ENCODE measurements at regions not wholly inside any gene's neighbourhood (a gene's known extent, or its start where the extent isn't known, plus 50 kb on each side); places are given as distances from the start of the nearest gene placed in this dataset.

- no peak for DNase-seq (ENCODE audit: low read depth, low spot score)
- Mint-ChIP-seq H3K27ac (ENCODE audit: unreplicated experiment) (no peak overlapping the region), H3K4me3 (no peak overlapping the region), H3K4me1 (no peaks in the 10 kb centered on the region), H3K9me3 (no peaks in the 10 kb centered on the region), H3K27me3 (ENCODE audit: low read depth) (peaks cover 48% of the 10 kb centered on the region), H3K36me3 (ENCODE audit: low read depth) (no peaks in the 10 kb centered on the region)
- TF ChIP-seq, protein P1, sequence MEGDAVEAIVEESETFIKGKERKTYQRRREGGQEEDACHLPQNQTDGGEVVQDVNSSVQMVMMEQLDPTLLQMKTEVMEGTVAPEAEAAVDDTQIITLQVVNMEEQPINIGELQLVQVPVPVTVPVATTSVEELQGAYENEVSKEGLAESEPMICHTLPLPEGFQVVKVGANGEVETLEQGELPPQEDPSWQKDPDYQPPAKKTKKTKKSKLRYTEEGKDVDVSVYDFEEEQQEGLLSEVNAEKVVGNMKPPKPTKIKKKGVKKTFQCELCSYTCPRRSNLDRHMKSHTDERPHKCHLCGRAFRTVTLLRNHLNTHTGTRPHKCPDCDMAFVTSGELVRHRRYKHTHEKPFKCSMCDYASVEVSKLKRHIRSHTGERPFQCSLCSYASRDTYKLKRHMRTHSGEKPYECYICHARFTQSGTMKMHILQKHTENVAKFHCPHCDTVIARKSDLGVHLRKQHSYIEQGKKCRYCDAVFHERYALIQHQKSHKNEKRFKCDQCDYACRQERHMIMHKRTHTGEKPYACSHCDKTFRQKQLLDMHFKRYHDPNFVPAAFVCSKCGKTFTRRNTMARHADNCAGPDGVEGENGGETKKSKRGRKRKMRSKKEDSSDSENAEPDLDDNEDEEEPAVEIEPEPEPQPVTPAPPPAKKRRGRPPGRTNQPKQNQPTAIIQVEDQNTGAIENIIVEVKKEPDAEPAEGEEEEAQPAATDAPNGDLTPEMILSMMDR (conservative IDR thresholded peaks at IDR 0.05), result no peak
Measured at GRCh38 chr22:26977741-26978376, 320.5 kb downstream of the MIAT start.

DNA sequence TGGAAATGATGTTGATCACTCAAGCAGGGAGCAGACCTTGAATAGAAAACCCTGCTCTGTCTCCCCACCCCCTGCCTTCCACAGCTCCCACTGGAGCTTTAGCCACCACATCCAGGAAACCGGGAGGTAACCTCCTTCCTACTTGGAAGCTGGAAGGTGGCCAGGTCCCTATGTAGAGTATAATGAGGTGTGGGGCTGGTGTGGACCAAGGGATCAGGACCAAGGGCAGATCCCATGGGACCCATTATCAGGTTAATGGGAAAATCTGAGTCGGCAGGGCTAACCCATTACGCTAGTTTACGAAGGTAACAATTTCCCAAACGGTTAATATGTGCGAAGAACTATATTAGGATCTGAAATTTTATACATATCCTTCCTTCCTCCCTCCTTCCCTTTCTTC, 321.9 kb downstream of the MIAT start:
- TF ChIP-seq, protein P1 (conservative IDR thresholded peaks at IDR 0.05), result no peak
- Mint-ChIP-seq H3K27me3 (ENCODE audit: low read depth) (peaks cover 43% of the 10 kb centered on the region), H3K36me3 (ENCODE audit: low read depth) (no peaks in the 10 kb centered on the region), H3K27ac (ENCODE audit: unreplicated experiment) (no peak overlapping the region), H3K4me1 (no peaks in the 10 kb centered on the region), H3K9me3 (no peaks in the 10 kb centered on the region), H3K4me3 (no peak overlapping the region)
- DNase-seq (ENCODE audit: low read depth, low spot score), result no peak

DNA sequence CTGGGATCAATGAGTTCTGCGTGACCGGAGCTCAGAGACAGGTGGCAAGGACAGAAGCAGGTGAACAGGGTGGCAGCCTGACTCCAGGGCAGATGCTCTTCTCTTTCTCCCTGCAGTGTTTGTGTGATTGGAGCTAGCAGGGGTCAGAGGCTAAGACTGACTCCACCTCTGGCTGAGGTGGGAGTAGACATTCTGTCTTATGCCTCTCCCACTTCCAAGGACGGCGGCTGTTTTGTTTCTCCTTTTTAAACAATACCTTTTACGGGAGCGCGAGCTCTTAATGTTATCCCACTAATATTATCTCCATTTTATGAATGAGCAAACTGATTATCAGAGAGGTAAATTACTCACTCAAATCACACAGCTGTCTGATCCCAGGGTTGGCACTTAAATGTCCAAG, 323.7 kb downstream of the MIAT start:
- Mint-ChIP-seq H3K9me3 (no peaks in the 10 kb centered on the region), H3K27ac (ENCODE audit: unreplicated experiment) (no peak overlapping the region), H3K4me3 (no peak overlapping the region), H3K36me3 (ENCODE audit: low read depth) (no peaks in the 10 kb centered on the region), H3K4me1 (no peaks in the 10 kb centered on the region), H3K27me3 (ENCODE audit: low read depth) (peaks cover 39% of the 10 kb centered on the region)
- TF ChIP-seq, protein P1 (conservative IDR thresholded peaks at IDR 0.05), result no peak
- no peak for DNase-seq (ENCODE audit: low read depth, low spot score)

GRCh38 chr22:26981541-26981940, 324.2 kb downstream of the MIAT start:
- H3K27me3 Mint-ChIP-seq (ENCODE audit: low read depth), result peaks cover 39% of the 10 kb centered on the region
- no peak overlapping the region for H3K27ac Mint-ChIP-seq (ENCODE audit: unreplicated experiment)
- TF ChIP-seq, protein P1 (conservative IDR thresholded peaks at IDR 0.05), result no peak
- no peak for DNase-seq (ENCODE audit: low read depth, low spot score)
- no peak overlapping the region for H3K4me3 Mint-ChIP-seq
- H3K4me1 Mint-ChIP-seq, result no peaks in the 10 kb centered on the region
- no peaks in the 10 kb centered on the region for H3K9me3 Mint-ChIP-seq
- no peaks in the 10 kb centered on the region for H3K36me3 Mint-ChIP-seq (ENCODE audit: low read depth)

- Mint-ChIP-seq H3K4me1 (no peaks in the 10 kb centered on the region), H3K9me3 (no peaks in the 10 kb centered on the region), H3K27ac (ENCODE audit: unreplicated experiment) (no peak overlapping the region), H3K36me3 (ENCODE audit: low read depth) (no peaks in the 10 kb centered on the region), H3K27me3 (ENCODE audit: low read depth) (peaks cover 32% of the 10 kb centered on the region), H3K4me3 (no peak overlapping the region)
- no peak for DNase-seq (ENCODE audit: low read depth, low spot score)
- TF ChIP-seq, protein P1 (conservative IDR thresholded peaks at IDR 0.05), result no peak
Measured at GRCh38 chr22:26983311-26983710, 325.9 kb downstream of the MIAT start.
